ENCODE measurements at regions not wholly inside any gene's neighbourhood (a gene's known extent, or its start where the extent isn't known, plus 50 kb on each side); places are given as distances from the start of the nearest gene placed in this dataset.

GRCh38 chr15:62742409-62743171, 300.0 kb upstream of the TPM1 start:
- CTCF ChIA-PET = interaction anchor here (0.5 to 0.9 kb wide), 8 partner anchors 10 to 883 kb away, joined by 3 to 6 read pairs (median 4); no protein-coding TSS in a partner anchor
- DNase-seq = peak; percentile 39 to 51

GRCh38 chr15:62745621-62746225, 296.8 kb upstream of the TPM1 start:
- Histone ChIP-seq H3F3A (ENCODE audit: insufficient read depth, low read depth) (no peaks in the 10 kb centered on the region), H3K4me1 (replicated peaks; ENCODE audit: insufficient read depth) (0 out of 2 replicates have a peak, but pooled peaks cover 10% of the 10 kb centered on the region), H3K9me3 (ENCODE audit: insufficient read depth, low read depth) (no peaks in the 10 kb centered on the region), H3K79me2 (ENCODE audit: low read depth) (no peaks in the 10 kb centered on the region), H3K9me2 (ENCODE audit: insufficient read depth) (no peaks in the 10 kb centered on the region), H3K4me2 (no peak overlapping the region), H3K36me3 (ENCODE audit: low read depth) (no peaks in the 10 kb centered on the region), H3K4me3 (no peak overlapping the region), H3K27ac (no peak overlapping the region), H2AFZ (no peak overlapping the region), H3K27me3 (ENCODE audit: insufficient read depth, low read depth) (no peaks in the 10 kb centered on the region), H4K20me1 (ENCODE audit: insufficient read depth) (no peaks in the 10 kb centered on the region)
- TF ChIP-seq EZH2 (IDR thresholded peaks at IDR 0.05; ENCODE audit: low read depth) (no peak), CTCF (conservative IDR thresholded peaks at IDR 0.05) (no peak)
- POLR2A ChIA-PET (ENCODE audit: unreplicated experiment) = interaction anchor here (0.6 kb wide), 1 partner anchor 70 kb away, joined by 3 read pairs; no protein-coding TSS in a partner anchor
- intact Hi-C loops (cut with micrococcal nuclease; ENCODE audit: unreplicated experiment) = loop anchor here (10.0 kb wide), 1 partner anchor 271 kb away; no protein-coding TSS in a partner anchor
- no TSS peak for BruUV-seq (replicated peaks)
- CTCF ChIA-PET = no interaction called here
- no peak for DNase-seq

More at GRCh38 chr15:62742409-62743171, 300.0 kb upstream of the TPM1 start:
- no peak overlapping the region for H3K4me3 ChIP-seq
- peaks cover 7% of the 10 kb centered on the region; the same call in 1 of the 2 replicates for H3F3A ChIP-seq (ENCODE audit: insufficient read depth, low read depth)
- H3K4me2 ChIP-seq = peak overlapping the region; percentile 33; the same call in 1 of the 2 replicates
- H3K4me1 ChIP-seq (replicated peaks; ENCODE audit: insufficient read depth) = peaks cover 31% of the 10 kb centered on the region
- no peaks in the 10 kb centered on the region for H3K36me3 ChIP-seq (ENCODE audit: low read depth)
- H2AFZ ChIP-seq = no peak overlapping the region
- BruUV-seq (replicated peaks) = no TSS peak
- no peaks in the 10 kb centered on the region for H3K9me2 ChIP-seq (ENCODE audit: insufficient read depth)
- H3K27me3 ChIP-seq (ENCODE audit: insufficient read depth, low read depth) = no peaks in the 10 kb centered on the region
- no peaks in the 10 kb centered on the region for H3K79me2 ChIP-seq (ENCODE audit: low read depth)
- no peaks in the 10 kb centered on the region for H4K20me1 ChIP-seq (ENCODE audit: insufficient read depth)
- intact Hi-C loops (cut with micrococcal nuclease; ENCODE audit: unreplicated experiment) = loop anchor here (1.0 to 10.0 kb wide), 2 partner anchors 268 to 350 kb away; no protein-coding TSS in a partner anchor
- no peaks in the 10 kb centered on the region for H3K9me3 ChIP-seq (ENCODE audit: insufficient read depth, low read depth)
- TF ChIP-seq EZH2 (IDR thresholded peaks at IDR 0.05; ENCODE audit: low read depth) (no peak), CTCF (conservative IDR thresholded peaks at IDR 0.05) (peak; percentile 88)
- peak overlapping the region; percentile 47; the same call in 1 of the 2 replicates for H3K27ac ChIP-seq
- POLR2A ChIA-PET (ENCODE audit: unreplicated experiment) = interaction anchor here (0.6 to 0.7 kb wide), 4 partner anchors 28 to 652 kb away, joined by 3 to 5 read pairs (median 3); partner anchors contain the start of gene RPS27L

- Histone ChIP-seq H3K4me2 (no peak overlapping the region), H3K4me1 (replicated peaks; ENCODE audit: insufficient read depth) (peaks cover 17% of the 10 kb centered on the region), H4K20me1 (ENCODE audit: insufficient read depth) (no peaks in the 10 kb centered on the region), H3K27ac (no peak overlapping the region), H3K36me3 (ENCODE audit: low read depth) (no peaks in the 10 kb centered on the region), H2AFZ (no peak overlapping the region), H3K27me3 (ENCODE audit: insufficient read depth, low read depth) (no peaks in the 10 kb centered on the region), H3K9me3 (ENCODE audit: insufficient read depth, low read depth) (no peaks in the 10 kb centered on the region), H3K9me2 (ENCODE audit: insufficient read depth) (no peaks in the 10 kb centered on the region), H3F3A (ENCODE audit: insufficient read depth, low read depth) (peaks cover 12% of the 10 kb centered on the region), H3K4me3 (no peak overlapping the region), H3K79me2 (ENCODE audit: low read depth) (no peaks in the 10 kb centered on the region)
- ChIA-PET POLR2A (ENCODE audit: unreplicated experiment) (no interaction called here), CTCF (no interaction called here)
- intact Hi-C loops (cut with micrococcal nuclease; ENCODE audit: unreplicated experiment) = loop anchor here (10.0 kb wide), 1 partner anchor 273 kb away; no protein-coding TSS in a partner anchor
- TF ChIP-seq EZH2 (IDR thresholded peaks at IDR 0.05; ENCODE audit: low read depth) (no peak), CTCF (conservative IDR thresholded peaks at IDR 0.05) (no peak)
- DNase-seq = no peak
- no TSS peak for BruUV-seq (replicated peaks)
Measured at GRCh38 chr15:62748196-62748595, 294.4 kb upstream of the TPM1 start.
